Stimulated activated naive CD8-positive, alpha-beta T cell treated with anti-CD3 and anti-CD28 coated beads, Interleukin-15, Interleukin-2, amounts not matched to agents 100 U/mL and 50 U/mL, for 24 hours (primary cell): ENCODE measurements at regions not wholly inside any gene's neighbourhood (a gene's known extent, or its start where the extent isn't known, plus 50 kb on each side); places are given as distances from the start of the nearest gene placed in this dataset.
"Not testable (repeated sequence)": the region's sequence is repeated elsewhere in the genome, so short reads cannot be mapped to it uniquely, and the experiment has no call there.

Experiments
- ATAC-seq: fragments of 150-1000 bp; cut with Tn5 transposase; one replicate; pipeline ENCODE4 v1.10.0; 2021
- DNase-seq: peaks from one replicate; pipeline ENCODE4 v3.0.0; 2021

DNA sequence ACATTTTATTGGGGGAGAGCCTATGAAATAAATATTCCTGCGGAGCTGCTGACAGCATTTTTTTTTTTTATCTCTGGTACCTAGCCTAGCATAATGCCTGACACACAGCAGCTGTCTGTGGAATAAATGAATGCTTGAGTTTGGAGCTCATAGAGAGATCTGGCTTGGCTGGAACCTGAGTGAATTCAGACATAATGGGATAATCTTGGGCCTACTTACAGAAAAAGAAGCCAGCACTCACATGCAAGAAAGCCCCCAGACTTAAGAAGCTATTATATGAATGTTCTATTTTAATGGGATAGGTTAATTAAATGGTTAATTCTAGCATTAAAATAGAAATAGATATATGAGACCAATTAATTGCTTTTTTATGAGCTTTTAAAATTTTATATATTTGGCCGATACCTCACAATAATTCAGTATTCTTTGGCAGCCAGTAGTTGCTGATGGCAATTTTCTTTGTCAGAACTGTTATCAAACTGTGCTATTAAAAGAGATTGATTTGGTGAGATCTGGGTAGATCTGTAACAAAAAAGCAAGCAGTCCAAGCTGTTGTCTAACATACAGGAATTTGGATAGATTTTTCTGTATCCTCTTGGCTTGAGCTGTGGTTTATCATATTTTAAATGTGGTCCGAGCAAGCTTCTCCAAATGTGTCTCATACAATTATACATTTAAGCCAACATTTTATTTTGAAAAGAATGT lies 654.2 kb downstream of the PCDH7 start:
- DNase-seq (no peak), ATAC-seq (no peak)

DNA sequence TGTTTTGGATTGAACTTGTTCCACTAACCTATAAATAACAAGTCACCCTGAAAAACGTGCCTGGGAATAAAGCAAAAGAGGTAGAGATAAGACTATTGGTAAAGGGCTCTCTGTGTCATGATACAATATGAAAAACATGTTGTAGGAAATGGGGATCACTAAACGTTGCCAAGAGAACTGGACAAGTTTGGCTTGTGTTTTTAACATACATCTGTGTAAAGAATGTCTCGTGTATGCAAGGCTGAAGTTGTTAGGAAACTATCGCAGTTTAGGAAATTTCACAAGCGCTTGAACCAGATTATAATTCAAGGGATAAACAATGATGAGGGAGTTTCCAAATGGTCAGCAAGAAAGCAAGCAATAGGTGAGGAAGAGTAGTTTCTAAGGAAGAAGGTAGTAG lies 655.8 kb downstream of the PCDH7 start:
- DNase-seq (no peak), ATAC-seq (no peak)

DNA sequence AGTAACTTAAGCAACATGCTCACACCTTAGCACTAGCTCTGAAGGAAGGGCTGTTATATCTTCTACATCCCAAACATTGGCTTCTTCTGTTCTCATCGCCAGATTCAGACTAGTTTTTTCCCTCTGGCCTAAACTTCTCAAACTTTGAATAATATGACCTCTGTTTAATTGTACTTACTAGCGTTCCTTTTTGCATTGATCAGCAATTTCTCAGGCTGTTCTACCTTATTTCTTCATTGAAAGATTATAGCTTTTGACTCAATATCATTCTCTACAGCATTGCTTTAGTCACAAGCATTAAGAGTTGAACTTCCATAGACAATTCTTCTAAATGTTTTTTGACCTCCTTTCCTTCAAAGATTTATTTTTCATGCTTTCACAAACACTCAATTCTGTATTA lies 659.2 kb downstream of the PCDH7 start:
- DNase-seq = no peak
- ATAC-seq = no peak

DNA sequence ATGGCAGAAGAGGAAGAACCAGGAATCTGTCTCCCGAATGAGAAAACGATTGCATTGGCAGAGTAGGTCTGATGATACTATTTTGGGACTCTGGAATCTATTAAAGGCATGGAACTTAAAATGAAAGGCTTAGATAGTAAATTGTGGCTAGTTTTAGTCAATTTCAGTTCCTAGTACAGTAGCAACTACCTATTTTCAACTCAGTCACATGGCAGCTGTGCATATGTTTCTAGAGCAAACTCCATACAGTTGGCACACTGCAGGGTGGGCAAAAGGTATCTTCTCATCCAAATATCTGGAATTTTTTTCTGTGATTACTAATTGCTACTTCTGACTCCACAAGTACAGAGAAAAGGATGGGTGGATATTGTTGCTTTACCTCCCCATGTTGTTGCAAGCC lies 663.6 kb downstream of the PCDH7 start:
- DNase-seq = no peak
- ATAC-seq = no peak

DNA sequence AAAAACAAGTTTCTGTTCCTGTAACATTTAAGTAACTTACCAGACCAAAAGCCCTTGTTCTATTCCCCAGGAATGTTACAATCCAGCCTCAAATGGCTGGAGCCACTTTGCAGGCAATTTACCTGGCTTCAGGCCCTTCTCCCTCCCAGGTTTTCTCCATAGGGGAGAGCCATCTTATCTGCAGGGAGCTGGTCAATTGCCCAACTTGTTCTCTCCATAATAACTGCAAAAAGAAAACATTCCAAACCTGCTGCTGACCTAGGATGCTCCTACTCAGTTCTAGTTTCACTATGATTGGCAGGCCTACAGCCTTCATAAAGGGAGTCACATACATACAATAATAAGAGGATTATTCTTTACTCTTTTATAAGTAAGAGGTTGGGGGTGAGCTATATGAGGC lies 670.7 kb downstream of the PCDH7 start:
- no peak for ATAC-seq
- no peak for DNase-seq

DNA sequence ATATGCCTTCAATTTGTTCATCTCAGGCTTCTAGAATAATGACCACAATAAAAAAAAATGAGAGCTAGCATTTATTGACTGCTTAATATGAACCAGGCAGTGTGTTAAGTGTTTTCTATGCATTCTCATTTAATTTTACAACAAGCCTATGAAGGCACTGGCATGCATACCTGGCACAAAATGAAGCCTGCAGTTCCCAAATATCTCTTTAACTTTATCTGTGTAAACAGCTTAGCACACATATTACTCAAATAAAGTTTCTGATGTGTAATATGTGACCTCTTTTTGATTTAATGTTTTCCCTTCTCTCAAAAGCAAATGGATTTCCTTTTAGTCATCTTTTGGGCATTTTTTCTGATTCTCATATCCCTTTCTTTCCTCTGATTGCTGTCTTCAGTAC lies 671.8 kb downstream of the PCDH7 start:
- ATAC-seq (no peak), DNase-seq (no peak)

DNA sequence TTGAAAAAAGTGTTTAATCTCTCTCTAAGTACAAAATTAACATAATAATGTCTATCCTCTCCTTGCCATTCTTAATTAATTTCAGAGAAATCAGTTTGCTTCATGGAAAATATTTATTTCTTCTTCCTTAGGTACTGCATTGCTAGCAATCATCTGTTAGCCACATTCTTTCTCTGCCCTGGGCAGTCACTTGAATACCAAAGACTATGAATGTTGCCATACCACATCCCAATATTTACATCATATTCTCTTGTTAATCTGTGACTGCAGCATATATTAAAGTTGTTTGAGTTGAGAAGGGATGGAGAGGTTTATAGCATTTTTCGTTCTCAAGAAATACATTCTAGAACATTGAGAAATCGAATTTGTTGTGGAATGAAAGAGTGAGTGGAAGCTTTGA lies 672.8 kb downstream of the PCDH7 start:
- DNase-seq (no peak), ATAC-seq (no peak)

DNA sequence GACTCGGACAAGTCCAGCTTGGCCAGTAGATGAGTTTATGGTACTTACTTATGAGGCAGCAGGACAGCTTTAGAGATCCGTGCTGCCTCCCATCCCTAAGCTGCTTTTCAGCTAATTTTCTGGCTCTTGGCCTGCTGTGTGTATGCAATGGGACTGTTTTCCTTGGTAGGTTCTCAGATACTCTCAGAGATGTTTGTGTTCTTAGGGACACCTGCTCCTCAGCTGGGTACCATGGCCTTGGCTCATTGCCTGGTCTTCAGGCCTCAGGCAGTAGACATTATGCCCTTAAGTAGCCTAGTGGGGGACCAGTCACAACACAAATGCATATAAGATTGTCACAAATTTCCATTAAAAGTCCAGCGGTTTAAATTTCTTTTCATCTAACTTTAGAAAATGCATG lies 688.0 kb downstream of the PCDH7 start:
- no peak for ATAC-seq
- no peak for DNase-seq

DNA sequence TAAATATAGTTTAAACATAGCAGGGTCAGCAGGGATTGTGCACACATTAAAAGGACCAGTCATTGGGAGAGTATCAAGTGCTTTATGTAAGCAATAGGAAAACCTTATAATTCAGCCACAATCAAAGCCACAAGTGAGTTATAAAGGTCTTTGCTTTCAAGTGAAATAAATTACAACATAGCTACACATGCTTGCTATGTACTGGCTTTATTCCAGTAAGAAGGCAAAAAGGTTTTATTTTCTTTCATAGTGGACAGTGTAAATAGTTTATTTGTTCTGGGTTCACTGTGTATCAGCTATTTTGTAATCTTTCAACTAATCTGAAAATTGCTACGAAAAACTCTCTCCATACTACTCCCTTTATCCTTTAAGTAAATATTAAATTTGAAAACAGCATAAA lies 691.4 kb downstream of the PCDH7 start:
- DNase-seq (no peak), ATAC-seq (no peak)

DNA sequence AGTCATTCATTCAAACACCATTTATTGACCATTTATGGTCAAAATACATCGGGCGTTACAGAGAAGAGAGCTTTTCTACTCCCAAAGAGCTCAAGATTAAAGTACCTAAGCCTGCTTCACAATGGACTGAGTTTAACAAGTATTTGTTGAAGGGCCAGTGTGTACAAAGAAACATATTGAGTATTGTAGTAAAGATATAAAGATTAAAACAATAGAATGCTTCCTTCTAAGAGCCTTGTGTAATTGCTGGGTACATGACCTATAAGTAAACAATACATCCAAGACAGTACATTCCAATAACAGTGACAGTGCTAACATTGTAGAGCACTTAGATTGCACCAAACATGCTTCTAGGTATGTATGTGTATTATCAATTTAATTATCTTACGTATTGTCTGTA lies 695.5 kb downstream of the PCDH7 start:
- DNase-seq (no peak), ATAC-seq (no peak)

DNA sequence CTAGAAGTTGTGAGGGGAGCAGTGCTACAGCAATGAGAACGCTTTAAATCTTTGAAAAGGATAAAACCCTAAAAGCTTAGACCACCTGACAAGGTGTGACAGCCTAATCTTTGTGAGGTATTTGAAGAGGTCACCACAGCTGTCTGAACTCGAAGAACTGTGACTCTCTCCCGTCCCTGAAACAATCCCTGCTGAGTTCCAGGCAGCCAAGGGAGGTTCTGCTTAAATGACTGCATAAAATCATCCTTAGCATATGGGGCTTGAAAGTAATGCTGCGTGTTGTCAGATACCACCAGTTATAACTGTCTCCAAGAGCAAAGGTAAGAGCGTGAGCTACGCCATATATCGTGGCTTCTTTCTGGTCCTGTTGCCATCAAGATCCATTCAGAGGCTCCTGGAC lies 696.3 kb downstream of the PCDH7 start:
- ATAC-seq = no peak
- no peak for DNase-seq

DNA sequence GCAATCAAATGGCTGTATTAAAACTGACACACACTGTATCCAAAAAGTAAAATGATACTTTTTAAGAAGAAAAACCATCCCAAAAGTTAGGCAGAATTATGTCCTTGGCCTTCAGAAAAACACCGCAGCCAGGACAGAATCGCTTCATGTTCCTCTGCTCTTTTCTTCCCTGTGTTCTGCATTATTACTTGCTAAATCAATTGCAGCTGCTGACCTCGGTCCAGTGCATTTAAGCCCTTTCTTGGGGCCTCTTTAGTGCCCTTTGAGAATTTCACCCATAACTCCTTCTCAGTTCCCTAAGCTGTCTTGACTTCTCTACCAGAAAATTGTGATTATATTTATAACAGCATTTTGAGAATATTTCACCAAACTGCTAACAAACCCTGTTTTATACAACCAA lies 696.9 kb downstream of the PCDH7 start:
- DNase-seq (no peak), ATAC-seq (no peak)

DNA sequence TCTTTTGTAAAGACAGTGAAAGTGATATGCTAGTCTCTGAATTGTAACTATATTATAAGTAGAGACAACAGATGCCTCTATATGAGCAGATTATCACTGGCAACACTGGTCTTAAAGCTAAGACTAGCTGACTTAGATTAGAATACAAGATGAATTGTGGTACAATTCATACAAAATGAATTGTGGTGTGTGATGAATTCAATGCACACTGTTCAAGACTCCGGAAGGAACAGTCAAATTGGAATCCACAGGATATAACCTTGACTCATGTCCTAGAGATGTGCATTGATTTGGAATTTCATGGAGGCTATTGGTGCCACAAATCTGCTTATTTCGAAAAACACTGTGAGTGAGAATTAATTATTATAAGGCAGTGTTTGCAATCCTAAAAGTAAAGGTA lies 701.8 kb downstream of the PCDH7 start:
- ATAC-seq = no peak
- no peak for DNase-seq

DNA sequence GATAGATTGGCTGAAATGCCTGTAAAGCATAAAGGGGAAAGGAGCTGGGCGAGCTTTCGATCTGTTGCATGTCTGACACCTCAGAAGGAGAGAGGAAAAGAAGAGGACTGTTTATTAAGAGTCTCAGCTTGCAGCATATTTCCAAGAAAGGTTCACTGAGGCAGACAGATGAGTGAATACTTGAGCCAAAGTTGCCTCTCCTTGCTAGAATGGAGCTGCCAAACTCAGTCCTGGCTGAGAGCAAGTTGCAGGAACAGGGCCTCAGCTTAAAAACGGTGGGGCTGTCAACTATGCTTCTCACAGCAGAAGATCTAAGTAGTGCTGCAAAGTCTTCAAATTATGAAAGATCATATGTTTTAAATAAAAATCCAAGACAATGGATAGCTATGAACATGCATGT lies 707.5 kb downstream of the PCDH7 start:
- ATAC-seq (no peak), DNase-seq (no peak)

DNA sequence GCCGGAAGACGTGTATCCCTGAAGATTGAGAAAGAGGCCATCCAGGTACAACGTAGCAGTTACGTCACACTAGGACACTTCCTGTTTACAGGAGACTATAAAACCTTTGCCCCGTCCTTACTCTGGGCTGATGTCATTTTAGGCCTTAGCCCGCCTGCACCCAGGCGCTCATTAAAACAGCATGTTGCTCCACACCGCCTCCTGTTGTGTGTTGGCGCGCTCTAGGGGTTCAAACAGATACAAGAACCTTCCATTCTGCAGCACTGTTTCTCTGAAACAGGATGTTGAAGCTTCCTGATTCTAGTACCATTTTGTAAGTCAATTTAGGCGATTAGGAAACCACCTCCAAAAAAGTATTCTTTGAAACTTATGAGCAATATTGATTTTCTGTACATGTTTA lies 722.1 kb downstream of the PCDH7 start:
- no peak for ATAC-seq
- no peak for DNase-seq

DNA sequence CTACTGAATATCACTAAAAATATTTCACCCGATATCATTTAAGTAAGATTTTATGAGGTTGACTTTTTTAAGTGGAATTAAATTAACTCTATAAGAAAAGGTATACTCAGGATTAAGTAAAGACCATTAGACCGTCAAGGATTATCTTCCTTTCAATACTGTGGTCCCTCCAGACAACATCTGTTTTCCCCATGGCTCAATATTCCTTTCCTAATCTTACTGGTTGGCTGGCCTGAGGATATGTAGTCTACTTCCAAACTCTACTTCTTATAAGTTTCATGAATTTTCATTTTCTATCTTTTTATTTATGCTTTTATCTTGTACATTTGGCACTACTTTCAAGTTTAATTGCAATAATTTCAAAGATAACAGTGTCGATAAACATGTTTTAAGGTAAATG lies 725.4 kb downstream of the PCDH7 start:
- DNase-seq (no peak), ATAC-seq (no peak)

DNA sequence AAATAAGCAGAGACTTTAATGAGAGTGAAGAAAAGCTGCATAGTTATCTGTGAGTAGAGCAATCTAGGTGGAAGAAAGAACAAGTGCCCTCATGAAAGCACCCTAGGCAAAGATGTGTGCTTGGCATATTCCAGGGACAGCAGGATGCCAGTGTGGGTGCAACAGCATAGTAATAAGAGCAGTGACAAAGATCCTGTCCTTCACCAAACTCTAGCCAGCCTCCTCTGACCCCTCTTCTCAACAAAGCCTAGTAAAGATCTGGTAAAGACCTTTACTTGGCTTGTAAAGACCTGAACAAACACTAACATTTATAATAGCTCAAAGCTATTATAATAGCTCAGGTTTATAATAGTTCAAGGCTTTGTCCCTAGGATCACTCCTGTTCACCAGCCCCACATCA lies 735.4 kb downstream of the PCDH7 start:
- DNase-seq = no peak

DNA sequence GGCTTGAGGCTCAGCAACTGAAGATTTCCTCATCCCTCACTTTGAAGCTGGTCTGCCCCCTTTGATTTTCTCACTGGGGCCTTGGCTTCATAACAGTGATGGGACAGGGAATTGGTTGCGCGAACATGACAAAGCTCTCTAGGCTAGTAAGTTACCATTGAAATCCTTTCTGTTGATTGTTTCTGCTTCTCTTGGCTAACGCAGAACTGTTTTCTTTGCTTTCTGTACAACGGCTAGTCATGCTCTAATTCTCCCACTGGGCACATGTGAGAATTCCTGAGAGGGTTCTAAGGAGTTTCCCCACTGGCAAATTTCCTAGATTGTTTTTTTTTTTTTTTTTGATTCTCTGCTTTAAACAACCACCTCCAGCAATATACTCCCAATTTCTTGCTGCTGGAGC lies 738.6 kb downstream of the PCDH7 start:
- ATAC-seq = no peak
- DNase-seq = no peak

More for the DNA sequence above, 735.4 kb downstream of the PCDH7 start:
- no peak for ATAC-seq

DNA sequence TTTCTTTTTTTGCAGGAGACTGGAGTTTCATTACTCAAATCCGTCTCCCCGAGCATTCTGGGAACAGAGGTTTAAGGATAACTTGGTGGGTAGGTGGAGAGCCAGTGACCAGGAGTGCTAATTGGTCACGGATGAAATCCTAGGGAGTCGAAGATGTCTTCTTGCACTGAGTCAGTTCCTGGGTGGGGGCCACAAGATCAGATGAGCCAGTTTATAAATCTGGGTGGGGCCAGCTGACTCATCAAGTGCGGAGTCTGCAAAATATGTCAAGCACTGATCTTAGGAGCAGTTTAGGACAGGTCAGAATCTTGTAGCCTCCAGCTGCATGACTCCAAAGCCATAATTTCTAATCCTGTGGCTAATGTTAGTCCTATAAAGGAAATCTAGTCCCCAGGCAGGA lies 741.3 kb downstream of the PCDH7 start:
- no peak for ATAC-seq
- no peak for DNase-seq

DNA sequence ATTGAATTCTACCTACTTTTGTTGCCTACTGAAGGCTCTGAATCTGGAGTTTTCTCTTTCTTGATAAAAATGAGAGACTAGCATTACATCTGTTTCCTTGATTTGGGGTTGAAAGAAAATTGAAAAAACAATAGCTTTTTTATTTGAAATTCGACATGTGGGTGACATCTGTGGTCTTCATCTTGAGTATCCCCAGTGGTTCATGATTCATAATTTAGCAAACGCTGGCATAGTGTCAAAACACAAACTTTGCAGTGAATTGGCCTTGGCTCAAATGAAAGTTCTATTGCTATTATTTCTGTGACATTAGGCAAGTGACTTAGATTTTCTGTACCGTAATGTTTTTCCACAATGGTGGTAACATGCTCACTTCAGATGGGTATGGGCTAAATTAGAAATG lies 747.6 kb downstream of the PCDH7 start:
- DNase-seq (no peak), ATAC-seq (no peak)

DNA sequence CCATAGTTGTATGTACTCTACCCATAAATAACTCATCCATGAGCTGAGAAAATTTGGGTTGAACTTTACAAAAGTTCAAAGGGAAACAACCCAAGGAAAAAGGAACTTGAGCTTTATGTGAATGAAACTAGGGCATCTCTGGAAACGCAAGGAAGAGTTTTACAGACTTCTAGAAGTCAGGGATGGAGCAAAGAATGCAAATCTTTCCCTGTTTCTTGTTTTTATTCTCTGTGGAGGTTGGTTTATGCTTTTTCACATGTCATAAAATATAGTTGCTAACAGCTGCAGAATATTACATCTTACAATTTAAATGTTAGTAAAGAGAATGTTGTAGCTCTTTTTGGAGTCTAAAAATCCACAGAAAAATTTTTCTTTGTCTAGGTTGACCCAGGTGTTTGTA lies 754.1 kb downstream of the PCDH7 start:
- ATAC-seq (no peak), DNase-seq (no peak)

DNA sequence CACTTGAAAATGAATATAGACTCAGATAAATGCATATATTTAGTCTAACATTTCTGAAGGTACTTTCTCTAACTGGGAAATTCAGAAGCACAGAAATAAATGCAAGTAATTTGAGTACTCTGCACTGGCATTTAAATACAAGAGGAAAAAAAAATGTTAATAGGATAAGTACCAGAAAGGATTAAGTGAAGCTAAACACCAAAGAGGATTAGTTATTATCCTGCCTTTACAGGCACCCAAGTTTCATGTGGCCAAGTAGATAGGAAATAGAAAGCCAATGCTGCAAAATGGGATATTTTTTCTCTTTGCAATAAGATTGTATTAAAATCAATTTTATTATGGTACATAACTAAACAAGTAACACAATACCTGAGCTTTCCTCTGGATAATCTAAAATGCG lies 762.5 kb downstream of the PCDH7 start:
- DNase-seq (no peak), ATAC-seq (no peak)

DNA sequence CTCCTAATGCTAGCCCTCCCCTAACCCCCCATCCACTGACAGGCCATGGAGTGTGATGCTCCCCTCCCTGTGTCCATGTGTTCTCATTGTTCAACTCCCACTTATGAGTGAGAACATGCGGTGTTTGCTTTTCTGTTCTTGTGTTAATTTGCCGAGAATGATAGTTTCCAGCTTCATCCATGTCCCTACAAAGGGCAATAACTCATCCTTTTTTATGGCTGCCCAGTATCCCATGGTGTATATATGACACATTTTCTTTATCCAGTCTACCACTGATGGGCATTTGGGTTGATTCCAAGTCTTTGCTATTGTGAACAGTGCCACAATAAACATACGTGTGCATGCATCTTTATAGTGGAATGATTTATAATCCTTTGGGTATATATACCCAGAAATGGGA lies 779.0 kb downstream of the PCDH7 start:
- DNase-seq, ATAC-seq: not testable (repeated sequence)

DNA sequence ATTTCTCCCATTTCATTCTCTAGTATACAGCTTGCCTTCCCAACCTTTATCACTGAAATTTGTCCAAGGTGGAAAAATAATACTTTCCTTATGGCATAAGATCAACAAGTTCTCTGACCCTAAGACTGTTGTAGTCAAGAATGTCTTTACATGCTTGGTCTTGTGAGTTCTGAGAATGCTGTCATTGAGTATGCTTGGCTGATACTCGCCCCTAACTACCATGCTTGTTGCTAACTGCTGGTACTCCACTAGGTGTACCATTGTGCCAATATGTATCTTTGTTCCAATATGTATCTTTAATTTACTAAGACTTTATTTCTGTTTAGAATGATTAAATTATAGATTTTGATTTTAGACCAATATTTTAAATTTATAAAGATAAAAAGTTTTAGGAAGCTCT lies 796.4 kb downstream of the PCDH7 start:
- DNase-seq = no peak
- ATAC-seq = no peak

DNA sequence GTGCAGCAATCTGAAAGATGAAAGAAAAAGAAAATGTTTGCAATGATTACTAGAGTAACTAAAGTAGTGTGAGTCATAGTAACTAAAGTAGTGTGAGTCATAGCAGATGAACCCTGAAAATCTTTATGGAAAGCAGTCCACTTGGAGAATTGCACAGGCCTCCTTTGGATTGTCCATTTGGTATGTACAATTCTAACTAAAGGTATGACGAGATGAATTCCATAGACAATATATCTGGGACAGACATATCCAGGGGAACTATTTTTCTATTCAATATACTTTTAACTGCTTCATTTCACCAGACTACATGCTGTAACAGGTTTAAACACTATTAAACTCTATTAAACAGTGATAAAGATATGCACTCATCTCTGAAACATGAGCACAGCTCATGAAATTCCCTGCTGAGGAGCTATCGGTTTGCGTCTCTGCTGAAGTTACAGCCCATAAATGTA lies 798.7 kb downstream of the PCDH7 start:
- ATAC-seq (no peak), DNase-seq (no peak)
